ENCODE measurements at regions not wholly inside any gene's neighbourhood (a gene's known extent, or its start where the extent isn't known, plus 50 kb on each side); places are given as distances from the start of the nearest gene placed in this dataset.

GRCh38 chr12:78385541-78385940, 479.0 kb upstream of the SYT1 start:
- H3K4me3 Mint-ChIP-seq = no peak overlapping the region
- peaks cover 6% of the 10 kb centered on the region for H3K4me1 Mint-ChIP-seq
- H3K36me3 Mint-ChIP-seq = no peaks in the 10 kb centered on the region
- no peak for TF ChIP-seq CTCF (IDR thresholded peaks at IDR 0.05; ENCODE audit: unreplicated experiment)
- no peak for DNase-seq (ENCODE audit: low spot score in 2 of 2, unreplicated experiment in 2 of 2)
- H3K27ac Mint-ChIP-seq = no peak overlapping the region
- H3K9me3 Mint-ChIP-seq = peaks cover 18% of the 10 kb centered on the region
- no peaks in the 10 kb centered on the region for H3K27me3 Mint-ChIP-seq (ENCODE audit: low read depth)

GRCh38 chr12:78386871-78387270, 477.7 kb upstream of the SYT1 start:
- Mint-ChIP-seq H3K4me1 (peaks cover 6% of the 10 kb centered on the region), H3K4me3 (no peak overlapping the region), H3K27ac (no peak overlapping the region), H3K36me3 (no peaks in the 10 kb centered on the region), H3K9me3 (peaks cover 18% of the 10 kb centered on the region), H3K27me3 (ENCODE audit: low read depth) (no peaks in the 10 kb centered on the region)
- no peak for DNase-seq (ENCODE audit: low spot score in 2 of 2, unreplicated experiment in 2 of 2)
- TF ChIP-seq CTCF (IDR thresholded peaks at IDR 0.05; ENCODE audit: unreplicated experiment) = no peak

- peaks cover 6% of the 10 kb centered on the region for H3K4me1 Mint-ChIP-seq
- no peak for DNase-seq (ENCODE audit: low spot score in 2 of 2, unreplicated experiment in 2 of 2)
- no peak for TF ChIP-seq CTCF (IDR thresholded peaks at IDR 0.05; ENCODE audit: unreplicated experiment)
- no peak overlapping the region for H3K4me3 Mint-ChIP-seq
- no peaks in the 10 kb centered on the region for H3K27me3 Mint-ChIP-seq (ENCODE audit: low read depth)
- peaks cover 16% of the 10 kb centered on the region for H3K9me3 Mint-ChIP-seq
- H3K36me3 Mint-ChIP-seq = no peaks in the 10 kb centered on the region
- H3K27ac Mint-ChIP-seq = no peak overlapping the region
Observed at GRCh38 chr12:78387721-78388120, 476.9 kb upstream of the SYT1 start.

- H3K4me3 Mint-ChIP-seq = no peak overlapping the region
- TF ChIP-seq CTCF (IDR thresholded peaks at IDR 0.05; ENCODE audit: unreplicated experiment) = no peak
Observed at GRCh38 chr12:78388461-78388860, 476.1 kb upstream of the SYT1 start.

GRCh38 chr12:78390920-78391319, 473.7 kb upstream of the SYT1 start:
- H3K9me3 Mint-ChIP-seq = no peaks in the 10 kb centered on the region
- H3K4me1 Mint-ChIP-seq = peaks cover 2% of the 10 kb centered on the region
- no peak for TF ChIP-seq CTCF (IDR thresholded peaks at IDR 0.05; ENCODE audit: unreplicated experiment)
- H3K27ac Mint-ChIP-seq = no peak overlapping the region
- no peak for DNase-seq (ENCODE audit: low spot score in 2 of 2, unreplicated experiment in 2 of 2)
- no peaks in the 10 kb centered on the region for H3K36me3 Mint-ChIP-seq
- H3K4me3 Mint-ChIP-seq = no peak overlapping the region
- no peaks in the 10 kb centered on the region for H3K27me3 Mint-ChIP-seq (ENCODE audit: low read depth)

More at GRCh38 chr12:78388461-78388860, 476.1 kb upstream of the SYT1 start:
- no peak for DNase-seq (ENCODE audit: low spot score in 2 of 2, unreplicated experiment in 2 of 2)
- Mint-ChIP-seq H3K36me3 (no peaks in the 10 kb centered on the region), H3K27ac (no peak overlapping the region), H3K4me1 (peaks cover 6% of the 10 kb centered on the region), H3K27me3 (ENCODE audit: low read depth) (no peaks in the 10 kb centered on the region), H3K9me3 (peaks cover 13% of the 10 kb centered on the region)

- peaks cover 3% of the 10 kb centered on the region for H3K4me1 Mint-ChIP-seq
- H3K4me3 Mint-ChIP-seq = no peak overlapping the region
- no peak overlapping the region for H3K27ac Mint-ChIP-seq
- no peaks in the 10 kb centered on the region for H3K36me3 Mint-ChIP-seq
- DNase-seq (ENCODE audit: low spot score in 2 of 2, unreplicated experiment in 2 of 2) = no peak
- no peaks in the 10 kb centered on the region for H3K9me3 Mint-ChIP-seq
- TF ChIP-seq CTCF (IDR thresholded peaks at IDR 0.05; ENCODE audit: unreplicated experiment) = no peak
- H3K27me3 Mint-ChIP-seq (ENCODE audit: low read depth) = no peaks in the 10 kb centered on the region
Observed at GRCh38 chr12:78392918-78393317, 471.7 kb upstream of the SYT1 start.
